HG03442 (cell line): ENCODE measurements at regions not wholly inside any gene's neighbourhood (a gene's known extent, or its start where the extent isn't known, plus 50 kb on each side); places are given as distances from the start of the nearest gene placed in this dataset.
"Not testable (repeated sequence)": the region's sequence is repeated elsewhere in the genome, so short reads cannot be mapped to it uniquely, and the experiment has no call there.

Source experiments
- ATAC-seq: cut with Tn5 transposase; IDR thresholded peaks from one replicate; pipeline ENCODE4 v1.9.1; 2021; ENCODE audit warnings: mild to moderate bottlenecking, moderate library complexity; ENCODE audit not compliant: unreplicated experiment

DNA sequence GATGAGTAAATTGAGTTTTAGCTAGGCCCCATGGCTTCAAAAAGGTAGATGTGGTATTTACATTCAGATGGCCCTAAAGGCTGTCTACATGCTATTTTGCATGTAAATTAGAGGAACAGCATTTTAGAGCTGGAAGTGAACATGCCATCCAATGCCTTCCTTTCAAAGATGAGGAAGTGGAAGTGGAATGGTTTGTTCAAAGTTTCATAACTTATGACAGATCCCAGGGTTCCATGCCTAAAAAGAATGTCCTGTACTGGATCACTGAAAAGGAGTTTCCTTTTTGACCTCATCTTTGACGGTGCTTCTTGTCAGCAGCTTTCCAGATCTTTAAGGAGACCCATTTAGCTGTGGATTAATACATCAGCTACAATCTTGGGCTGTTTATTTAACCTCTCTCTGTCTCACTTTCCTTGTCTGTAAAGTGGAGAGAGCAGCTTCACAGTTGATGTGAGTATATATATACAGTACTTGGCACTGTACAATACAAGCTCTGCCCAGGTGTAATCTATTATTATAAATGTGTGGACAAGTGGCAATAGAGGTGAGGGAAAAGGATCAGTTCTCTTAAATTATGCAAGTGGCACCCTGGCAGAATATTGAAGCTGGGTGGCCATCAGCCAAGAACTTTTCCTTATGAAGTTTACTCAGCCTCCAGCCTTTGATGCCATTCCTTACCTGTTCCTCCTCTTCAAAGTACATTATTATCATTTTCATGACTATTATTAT, 68.7 kb upstream of the GOLGA8B start:
- ATAC-seq: no peak

DNA sequence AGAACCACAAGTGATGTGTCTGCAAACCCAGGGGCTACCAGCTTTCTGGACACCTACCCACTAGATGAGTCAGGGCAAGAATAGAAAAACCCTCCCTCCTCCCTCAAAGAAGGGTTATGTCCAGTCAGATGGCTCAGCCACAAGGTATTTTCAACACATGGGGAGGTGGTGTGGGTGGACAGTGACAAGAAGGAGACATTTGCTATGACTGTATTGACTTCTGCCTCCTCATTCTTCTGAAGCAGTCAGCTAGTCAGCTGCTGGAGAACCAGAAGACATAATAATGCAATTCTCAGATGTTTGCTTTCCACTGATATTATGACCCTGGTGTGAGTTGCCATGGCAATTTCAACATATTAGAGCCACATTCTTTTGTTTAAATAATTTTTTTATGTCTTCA, 66.7 kb upstream of the GOLGA8B start:
- peak; percentile 79 for ATAC-seq

DNA sequence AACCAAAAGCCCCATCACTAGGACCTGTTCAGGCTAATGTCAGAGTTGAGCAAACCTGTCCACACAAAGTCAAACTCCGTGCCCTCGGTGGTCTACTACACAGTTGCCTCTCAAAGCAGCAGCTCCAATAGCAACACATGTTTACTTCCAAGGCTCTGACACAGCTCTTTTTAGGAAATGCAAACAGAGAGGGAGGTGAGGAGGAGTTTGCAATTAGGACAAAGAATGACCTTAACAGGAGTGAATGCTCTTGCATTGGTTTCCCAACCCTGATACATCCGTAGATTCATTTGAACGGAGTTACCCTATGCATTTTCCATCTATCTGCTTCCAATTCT, 64.8 kb upstream of the GOLGA8B start:
- no peak for ATAC-seq

- ATAC-seq: no peak
These were observed 64.3 kb upstream of the GOLGA8B start for GRCh38 chr15:34647569-34648293.

- ATAC-seq: no peak
These were observed 63.5 kb upstream of the GOLGA8B start for GRCh38 chr15:34646918-34647317.

DNA sequence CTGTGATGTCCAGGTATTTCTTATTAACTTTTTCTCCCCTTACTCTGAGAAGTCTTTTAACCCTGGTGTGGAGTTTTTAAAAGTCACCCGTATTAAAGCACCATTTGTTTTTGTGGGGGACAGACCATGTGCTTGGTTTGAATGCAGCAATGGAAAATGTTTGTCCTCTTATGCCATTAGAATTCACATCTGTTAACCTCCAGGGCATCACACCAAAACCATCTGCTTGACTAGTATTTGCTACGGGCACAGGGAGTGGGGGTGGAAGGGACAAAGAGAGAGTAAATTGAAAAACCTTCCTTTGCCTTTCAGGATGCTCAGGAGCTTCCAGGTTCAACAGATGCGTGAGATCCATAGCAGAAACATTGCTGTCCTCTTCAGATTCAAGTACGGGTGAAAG, 61.4 kb upstream of the GOLGA8B start:
- ATAC-seq: no peak

GRCh38 chr15:34644061-34644460, 60.6 kb upstream of the GOLGA8B start:
- ATAC-seq: no peak

GRCh38 chr15:34642247-34642646, 58.8 kb upstream of the GOLGA8B start:
- ATAC-seq: no peak

GRCh38 chr15:34640661-34641060, 57.2 kb upstream of the GOLGA8B start:
- ATAC-seq: no peak

GRCh38 chr15:34637305-34637704, 53.9 kb upstream of the GOLGA8B start:
- no peak for ATAC-seq

GRCh38 chr15:34633602-34634001, 50.2 kb upstream of the GOLGA8B start:
- ATAC-seq: not testable (repeated sequence)
